ENCODE measurements at regions not wholly inside any gene's neighbourhood (a gene's known extent, or its start where the extent isn't known, plus 50 kb on each side); places are given as distances from the start of the nearest gene placed in this dataset.

DNA sequence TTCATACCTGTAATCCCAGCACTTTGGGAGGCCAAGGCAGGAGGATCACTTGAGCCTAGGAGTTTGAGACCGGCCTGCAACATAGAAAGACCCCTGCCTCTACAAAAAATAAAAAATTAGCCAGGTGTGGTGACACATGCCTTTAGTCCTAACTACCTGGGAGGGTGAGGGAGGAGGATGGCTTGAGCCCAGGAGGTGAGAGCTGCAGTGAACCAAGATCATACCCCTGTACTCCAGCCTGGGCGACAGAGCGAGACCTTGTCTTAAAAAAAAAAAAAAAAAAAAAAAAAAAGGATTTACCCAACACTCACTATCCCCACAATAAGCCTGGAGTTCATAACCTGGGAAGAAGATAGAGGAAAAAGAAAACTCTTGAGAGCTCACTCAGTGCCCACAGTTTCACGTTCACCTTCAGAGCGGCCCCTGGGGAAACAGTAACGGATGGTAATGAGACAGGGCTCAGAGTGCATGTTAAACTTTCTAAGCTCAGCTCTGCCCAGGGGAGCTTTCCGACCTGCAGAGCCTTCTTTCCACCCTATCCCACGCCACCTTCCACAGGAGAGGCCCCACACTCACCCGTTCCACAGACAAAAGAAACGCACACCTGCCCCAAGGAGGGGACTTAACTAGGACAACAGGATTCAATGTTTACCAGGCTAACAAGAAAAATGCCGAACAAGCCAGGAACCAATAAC is 259.8 kb upstream of the KLF14 start:
- H3K4me2 ChIP-seq (replicated peaks; ENCODE audit: extremely low read depth, low read length, poor library complexity, severe bottlenecking) = no peak overlapping the region
- H3K4me3 ChIP-seq (replicated peaks in 1 of 3; ENCODE audit: low read depth in 2 of 3, low read length in 3 of 3) = no peak overlapping the region
- peaks cover 99% of the 10 kb centered on the region for H4K20me1 ChIP-seq (ENCODE audit: insufficient read depth, low read length)
- no peak overlapping the region for H3K27ac ChIP-seq (ENCODE audit: low read depth in 1 of 2, low read length in 2 of 2)
- peaks cover 8 to 20% of the 10 kb centered on the region in 2 donors for H3K36me3 Mint-ChIP-seq
- H3K9ac ChIP-seq (ENCODE audit: insufficient read depth, low read length, poor library complexity, severe bottlenecking) = no peak overlapping the region
- intact Hi-C loops (cut with micrococcal nuclease) = no loop called here
- H3K27ac Mint-ChIP-seq = no peak overlapping the region
- no peaks in the 10 kb centered on the region for H3K27me3 Mint-ChIP-seq (ENCODE audit: low read depth in 3 of 3)
- H2AFZ ChIP-seq (ENCODE audit: insufficient read depth, low read depth, low read length, poor library complexity, severe bottlenecking) = no peak overlapping the region
- H3K4me3 Mint-ChIP-seq = no peak overlapping the region
- no peaks in the 10 kb centered on the region for H3K9me3 Mint-ChIP-seq
- H3K9me3 ChIP-seq (replicated peaks in 1 of 2; ENCODE audit: control insufficient read depth in 1 of 2, insufficient read depth in 1 of 2, low read length in 2 of 2) = no peaks in the 10 kb centered on the region
- H3K4me1 Mint-ChIP-seq = peaks cover 11% of the 10 kb centered on the region
- no peaks in the 10 kb centered on the region for H3K27me3 ChIP-seq (ENCODE audit: control insufficient read depth in 2 of 2, insufficient read depth in 2 of 2, low read length in 2 of 2)
- H3K4me1 ChIP-seq (ENCODE audit: control insufficient read depth in 1 of 2, insufficient read depth in 2 of 2, low read length in 2 of 2) = no peaks in the 10 kb centered on the region
- TF ChIP-seq, protein P1, sequence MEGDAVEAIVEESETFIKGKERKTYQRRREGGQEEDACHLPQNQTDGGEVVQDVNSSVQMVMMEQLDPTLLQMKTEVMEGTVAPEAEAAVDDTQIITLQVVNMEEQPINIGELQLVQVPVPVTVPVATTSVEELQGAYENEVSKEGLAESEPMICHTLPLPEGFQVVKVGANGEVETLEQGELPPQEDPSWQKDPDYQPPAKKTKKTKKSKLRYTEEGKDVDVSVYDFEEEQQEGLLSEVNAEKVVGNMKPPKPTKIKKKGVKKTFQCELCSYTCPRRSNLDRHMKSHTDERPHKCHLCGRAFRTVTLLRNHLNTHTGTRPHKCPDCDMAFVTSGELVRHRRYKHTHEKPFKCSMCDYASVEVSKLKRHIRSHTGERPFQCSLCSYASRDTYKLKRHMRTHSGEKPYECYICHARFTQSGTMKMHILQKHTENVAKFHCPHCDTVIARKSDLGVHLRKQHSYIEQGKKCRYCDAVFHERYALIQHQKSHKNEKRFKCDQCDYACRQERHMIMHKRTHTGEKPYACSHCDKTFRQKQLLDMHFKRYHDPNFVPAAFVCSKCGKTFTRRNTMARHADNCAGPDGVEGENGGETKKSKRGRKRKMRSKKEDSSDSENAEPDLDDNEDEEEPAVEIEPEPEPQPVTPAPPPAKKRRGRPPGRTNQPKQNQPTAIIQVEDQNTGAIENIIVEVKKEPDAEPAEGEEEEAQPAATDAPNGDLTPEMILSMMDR (IDR thresholded peaks at IDR 0.05) = no peak
- WGBS (ENCODE audit: insufficient coverage) = 99% methylated on average over 8 of the region's 11 CpGs
- no peaks in the 10 kb centered on the region for H3K36me3 ChIP-seq (replicated peaks in 1 of 2; ENCODE audit: control insufficient read depth in 1 of 2, insufficient read depth in 2 of 2, low read length in 2 of 2)
- no peaks in the 10 kb centered on the region for H3K79me2 ChIP-seq (ENCODE audit: insufficient read depth, low read length)
- no peak for DNase-seq

DNA sequence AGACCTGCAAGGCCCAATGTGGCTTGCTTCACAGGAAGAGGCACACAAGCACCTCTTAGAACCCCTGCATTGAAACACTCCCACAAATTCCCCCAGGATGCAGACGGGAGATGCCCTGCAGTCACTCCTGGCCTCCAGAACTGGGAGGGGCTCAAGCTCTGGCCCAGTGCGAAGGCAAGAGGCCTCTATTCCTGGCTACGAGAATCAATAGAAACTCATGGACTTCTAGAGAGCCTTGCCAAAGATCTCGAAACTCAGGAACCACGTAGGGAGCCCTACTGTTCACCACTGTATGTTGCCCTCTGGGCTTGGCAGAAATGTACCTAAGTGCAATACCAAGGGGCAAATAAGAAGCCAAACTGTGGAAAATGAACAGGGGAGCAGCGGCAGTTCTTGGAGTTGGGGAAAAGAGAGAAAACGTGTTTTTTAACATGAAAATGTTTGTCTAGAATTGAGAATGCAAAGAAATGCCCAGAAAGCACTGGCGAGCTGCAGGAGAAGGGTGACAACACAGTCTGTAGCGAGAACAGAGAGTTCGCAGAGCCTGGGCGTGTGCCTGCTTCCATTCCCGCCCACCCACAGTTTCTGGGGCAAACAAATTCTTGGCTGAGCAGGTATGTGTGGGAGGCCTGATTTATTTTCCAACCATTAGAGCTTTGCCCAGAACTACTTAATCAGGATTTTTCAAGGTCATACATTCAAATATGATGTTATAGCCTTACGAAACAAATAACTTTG is 260.5 kb upstream of the KLF14 start:
- H3K27me3 Mint-ChIP-seq (ENCODE audit: low read depth in 3 of 3) = peaks cover 0 to 2% (median 0%) of the 10 kb centered on the region in 3 donors
- 97% methylated on average over 10 of the region's 13 CpGs for WGBS (ENCODE audit: insufficient coverage)
- H3K4me3 Mint-ChIP-seq = no peak overlapping the region
- Histone ChIP-seq H2AFZ (ENCODE audit: insufficient read depth, low read depth, low read length, poor library complexity, severe bottlenecking) (no peak overlapping the region), H3K4me1 (ENCODE audit: control insufficient read depth in 1 of 2, insufficient read depth in 2 of 2, low read length in 2 of 2) (no peaks in the 10 kb centered on the region), H3K27ac (ENCODE audit: low read depth in 1 of 2, low read length in 2 of 2) (no peak overlapping the region), H3K79me2 (ENCODE audit: insufficient read depth, low read length) (no peaks in the 10 kb centered on the region), H3K9me3 (replicated peaks in 1 of 2; ENCODE audit: control insufficient read depth in 1 of 2, insufficient read depth in 1 of 2, low read length in 2 of 2) (no peaks in the 10 kb centered on the region), H3K4me2 (replicated peaks; ENCODE audit: extremely low read depth, low read length, poor library complexity, severe bottlenecking) (no peak overlapping the region), H3K36me3 (replicated peaks in 1 of 2; ENCODE audit: control insufficient read depth in 1 of 2, insufficient read depth in 2 of 2, low read length in 2 of 2) (no peaks in the 10 kb centered on the region), H4K20me1 (ENCODE audit: insufficient read depth, low read length) (peaks cover 99% of the 10 kb centered on the region), H3K27me3 (ENCODE audit: control insufficient read depth in 2 of 2, insufficient read depth in 2 of 2, low read length in 2 of 2) (no peaks in the 10 kb centered on the region), H3K9ac (ENCODE audit: insufficient read depth, low read length, poor library complexity, severe bottlenecking) (no peak overlapping the region), H3K4me3 (replicated peaks in 1 of 3; ENCODE audit: low read depth in 2 of 3, low read length in 3 of 3) (no peak overlapping the region)
- intact Hi-C loops (cut with micrococcal nuclease) = no loop called here
- H3K4me1 Mint-ChIP-seq = peaks cover 14% of the 10 kb centered on the region
- no peak for DNase-seq
- H3K36me3 Mint-ChIP-seq = peaks cover 11 to 18% of the 10 kb centered on the region in 2 donors
- TF ChIP-seq, protein P1 (IDR thresholded peaks at IDR 0.05) = no peak
- peak overlapping the region in 1 of 7 donors; percentile 63 for H3K27ac Mint-ChIP-seq
- no peaks in the 10 kb centered on the region for H3K9me3 Mint-ChIP-seq

All from CD14-positive monocyte (primary cell).